Adrenal gland (tissue), 9 donors: ENCODE measurements at regions not wholly inside any gene's neighbourhood (a gene's known extent, or its start where the extent isn't known, plus 50 kb on each side); places are given as distances from the start of the nearest gene placed in this dataset.

ENCODE experiments used
- DNase-seq, 7 donors: peaks; one replicate each; pipeline ENCODE4 v3.0.0-alpha.2; 2019 to 2020
- H3K27ac ChIP-seq, 5 donors: fragments of 200-600 bp; sonication (generic) in 4 of 5; 1 replicate in 3 of 5; 2 replicates in 2 of 5; pipeline versions ENCODE4 v1.5.1 to v1.8.0; 2016 to 2020; ENCODE audit warnings: mild to moderate bottlenecking in 1 of 5
- H3K27me3 ChIP-seq: fragments of 200-600 bp; 2 replicates; pipeline ENCODE4 v1.8.0; 2021
- H3K36me3 ChIP-seq, 2 donors: fragments of 200-600 bp; replicated peaks in 1 of 2; 1 replicate in 1 of 2; 2 replicates in 1 of 2; pipeline versions ENCODE4 v1.5.1 to v1.8.0; 2018 to 2022
- H3K4me1 ChIP-seq, 2 donors: fragments of 200-600 bp; replicated peaks in 1 of 2; 1 replicate in 1 of 2; 2 replicates in 1 of 2; pipeline versions ENCODE4 v1.5.1 to v1.8.0; 2018 to 2021
- H3K4me3 ChIP-seq, 4 donors: fragments of 200-600 bp; sonication (generic) in 3 of 4; one replicate each; pipeline ENCODE4 v1.5.1; 2016 to 2018
- H3K9me3 ChIP-seq, 3 donors: fragments of 200-600 bp; sonication (generic) in 1 of 3; replicated peaks in 1 of 3; 1 replicate in 2 of 3; 2 replicates in 1 of 3; pipeline versions ENCODE4 v1.5.1 to v1.8.0; 2016 to 2021
- CTCF ChIP-seq, 6 experiments: fragments of 450-650 bp in 4 of 6; fragments of 200-600 bp in 2 of 6; sonication (generic) in 1 of 6; IDR thresholded peaks; 1 replicate in 5 of 6; 2 replicates in 1 of 6; pipeline versions ENCODE4 v1.5.1 to v1.8.0; 2016 to 2021; ENCODE audit warnings: antibody characterized with exemption in 6 of 6, mild to moderate bottlenecking in 2 of 6, moderate library complexity in 1 of 6
- POLR2A ChIP-seq, 2 donors: fragments of 450-650 bp; IDR thresholded peaks; one replicate each; pipeline ENCODE4 v1.6.1; 2017; ENCODE audit warnings: antibody characterized with exemption in 2 of 2, mild to moderate bottlenecking in 2 of 2, moderate library complexity in 1 of 2
- WGBS, 4 donors: extraction: QIAGEN DNeasy Blood & Tissue Kit in 2 of 4; methylation state at CpG; one replicate each; pipeline versions ENCODE4 v1.1.5 to v1.1.7; 2013 to 2017; 5-methylcytosine and 5-hydroxymethylcytosine counted together
- intact Hi-C, 2 donors: fragments of 100-400 bp; cut with DNase I; formaldehyde crosslinking; loops; one replicate each; pipeline versions ENCODE4 v1.14.1 to v1.15.0; 2022 to 2023
- donor health status: healthy with polysubstance abuse.
- donor health status: Bipolar disorder and iron deficiency.
- donor health status: DM: yes; HTN: yes; CAD: no.
- donor health status: DM: no; HTN: no; CAD: no.
- donor health status: DM: no; HTN: no; CAD: no.

GRCh38 chr6:54614499-54615195 is 231.9 kb upstream of the FAM83B start:
- intact Hi-C loops, result no loop called here
- H3K36me3 ChIP-seq, result no peaks in the 10 kb centered on the region
- no peak for DNase-seq
- no peak overlapping the region for H3K27ac ChIP-seq
- H3K4me1 ChIP-seq, result no peaks in the 10 kb centered on the region
- no peak overlapping the region for H3K4me3 ChIP-seq
- 74 to 98% (median 89%) methylated on average over 6 to 9 of the region's 9 CpGs for WGBS, 4 donors
- TF ChIP-seq POLR2A (IDR thresholded peaks at IDR 0.05), result no peak
- TF ChIP-seq CTCF (IDR thresholded peaks at IDR 0.05), result no peak
- no peaks in the 10 kb centered on the region for H3K9me3 ChIP-seq
- H3K27me3 ChIP-seq, result no peaks in the 10 kb centered on the region

- peak overlapping the region in 1 of 5 donors; percentile 0 for H3K27ac ChIP-seq
- intact Hi-C loops, result no loop called here
- no peaks in the 10 kb centered on the region for H3K36me3 ChIP-seq
- H3K9me3 ChIP-seq, result no peaks in the 10 kb centered on the region
- no peak for DNase-seq
- H3K4me1 ChIP-seq, result no peaks in the 10 kb centered on the region
- WGBS, 4 donors, result 14 to 34% (median 28%) methylated on average over 1 of the region's 1 CpG
- no peaks in the 10 kb centered on the region for H3K27me3 ChIP-seq
- TF ChIP-seq CTCF (IDR thresholded peaks at IDR 0.05) (no peak), POLR2A (IDR thresholded peaks at IDR 0.05) (no peak)
- H3K4me3 ChIP-seq, result no peak overlapping the region
These were observed 228.8 kb upstream of the FAM83B start for GRCh38 chr6:54617730-54618129.

- no peak for TF ChIP-seq CTCF (IDR thresholded peaks at IDR 0.05)
- no peak for TF ChIP-seq POLR2A (IDR thresholded peaks at IDR 0.05)
- Histone ChIP-seq H3K27ac (no peak overlapping the region), H3K27me3 (no peaks in the 10 kb centered on the region), H3K36me3 (no peaks in the 10 kb centered on the region), H3K4me3 (no peak overlapping the region), H3K4me1 (no peaks in the 10 kb centered on the region), H3K9me3 (no peaks in the 10 kb centered on the region)
- no peak for DNase-seq
- intact Hi-C loops, result no loop called here
These were observed 228.0 kb upstream of the FAM83B start for GRCh38 chr6:54618572-54618971.

- Histone ChIP-seq H3K4me1 (no peaks in the 10 kb centered on the region), H3K27ac (no peak overlapping the region), H3K27me3 (no peaks in the 10 kb centered on the region), H3K9me3 (no peaks in the 10 kb centered on the region), H3K36me3 (no peaks in the 10 kb centered on the region), H3K4me3 (no peak overlapping the region)
- TF ChIP-seq CTCF (IDR thresholded peaks at IDR 0.05), result no peak
- no peak for TF ChIP-seq POLR2A (IDR thresholded peaks at IDR 0.05)
- 86 to 92% (median 91%) methylated on average over 2 of the region's 2 CpGs for WGBS, 4 donors
- intact Hi-C loops, result no loop called here
- no peak for DNase-seq
These were observed 227.5 kb upstream of the FAM83B start for GRCh38 chr6:54619102-54619501.
